HFF-Myc (cell line): ENCODE measurements at regions not wholly inside any gene's neighbourhood (a gene's known extent, or its start where the extent isn't known, plus 50 kb on each side); places are given as distances from the start of the nearest gene placed in this dataset.

Experiments
- DNase-seq: peaks from one replicate; pipeline ENCODE4 v3.0.0-alpha.2; 2011; ENCODE audit warnings: low read depth; ENCODE audit errors: extremely low read depth
- H3K4me3 ChIP-seq: replicated peaks from 2 replicates; pipeline ENCODE4 v1.5.1; 2011; ENCODE audit warnings: low read depth, mild to moderate bottlenecking, control low read depth, low read length
- CTCF ChIP-seq: IDR thresholded peaks from 2 replicates; pipeline ENCODE4 v1.5.1; 2012; ENCODE audit warnings: mild to moderate bottlenecking, low read depth, low read length, control low read depth; ENCODE audit errors: missing control alignments

- H3K4me3 ChIP-seq = no peak overlapping the region
- DNase-seq = no peak
- no peak for TF ChIP-seq CTCF
Measured at GRCh38 chr6:74768120-74768519, 437.7 kb downstream of the COL12A1 start.

GRCh38 chr6:74765486-74765885 lies 440.4 kb downstream of the COL12A1 start:
- TF ChIP-seq CTCF = no peak
- DNase-seq = no peak
- no peak overlapping the region for H3K4me3 ChIP-seq

GRCh38 chr6:74764486-74764885 lies 441.4 kb downstream of the COL12A1 start:
- DNase-seq = no peak
- H3K4me3 ChIP-seq = no peak overlapping the region
- TF ChIP-seq CTCF = no peak

GRCh38 chr6:74762841-74763240 lies 443.0 kb downstream of the COL12A1 start:
- no peak overlapping the region for H3K4me3 ChIP-seq
- no peak for TF ChIP-seq CTCF

GRCh38 chr6:74757813-74758212 lies 448.0 kb downstream of the COL12A1 start:
- TF ChIP-seq CTCF = no peak
- DNase-seq = no peak
- no peak overlapping the region for H3K4me3 ChIP-seq

More at GRCh38 chr6:74762841-74763240, 443.0 kb downstream of the COL12A1 start:
- no peak for DNase-seq

GRCh38 chr6:74756923-74757322 lies 448.9 kb downstream of the COL12A1 start:
- TF ChIP-seq CTCF = no peak
- DNase-seq = no peak

GRCh38 chr6:74755778-74756177 lies 450.1 kb downstream of the COL12A1 start:
- no peak for DNase-seq
- no peak overlapping the region for H3K4me3 ChIP-seq
- TF ChIP-seq CTCF = no peak

More at GRCh38 chr6:74756923-74757322, 448.9 kb downstream of the COL12A1 start:
- H3K4me3 ChIP-seq = no peak overlapping the region
